ENCODE measurements at regions not wholly inside any gene's neighbourhood (a gene's known extent, or its start where the extent isn't known, plus 50 kb on each side); places are given as distances from the start of the nearest gene placed in this dataset.

DNA sequence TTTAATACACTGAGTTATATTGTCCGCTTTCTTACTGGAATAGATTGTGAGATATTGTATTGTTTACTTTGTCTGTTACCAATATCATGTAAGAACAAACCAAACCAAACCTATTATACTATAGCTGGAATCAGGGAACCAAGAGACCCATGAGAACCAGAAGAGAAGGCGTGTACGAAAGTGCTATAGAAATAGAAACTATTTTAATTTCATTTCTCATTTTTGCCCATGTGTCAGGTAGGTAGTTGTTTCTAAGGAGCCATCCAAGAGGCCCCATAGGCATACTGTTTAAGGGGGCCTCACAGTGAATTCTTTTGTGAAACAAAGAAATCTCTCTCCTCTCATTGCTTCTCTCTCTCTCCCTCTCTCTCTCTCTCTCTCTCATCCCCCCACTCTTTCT is 363.6 kb downstream of the RNF144A start:
- H3K27ac ChIP-seq (ENCODE audit: low read length) = no peak overlapping the region
- H3K79me2 ChIP-seq (ENCODE audit: low read length) = no peaks in the 10 kb centered on the region
- H3F3A ChIP-seq (ENCODE audit: insufficient read depth, low read length) = no peaks in the 10 kb centered on the region
- no peaks in the 10 kb centered on the region for H3K9me3 ChIP-seq (replicated peaks; ENCODE audit: insufficient read depth, low read length)
- H3K27me3 ChIP-seq (replicated peaks; ENCODE audit: insufficient read depth, low read length) = no peaks in the 10 kb centered on the region
- no peaks in the 10 kb centered on the region for H4K20me1 ChIP-seq (ENCODE audit: insufficient read depth, low read length)
- H3K9me2 ChIP-seq (replicated peaks; ENCODE audit: insufficient read depth, low read length) = no peaks in the 10 kb centered on the region
- no peak overlapping the region for H3K4me2 ChIP-seq (ENCODE audit: low read depth, low read length)
- no peaks in the 10 kb centered on the region for H3K36me3 ChIP-seq (replicated peaks; ENCODE audit: insufficient read depth, low read length)
- no peaks in the 10 kb centered on the region for H3K4me1 ChIP-seq (ENCODE audit: low read length)
- no peak overlapping the region for H2AFZ ChIP-seq (ENCODE audit: low read length)
- H3K9ac ChIP-seq (ENCODE audit: low read length) = no peak overlapping the region
- no peak for DNase-seq
- TF ChIP-seq, protein P1, sequence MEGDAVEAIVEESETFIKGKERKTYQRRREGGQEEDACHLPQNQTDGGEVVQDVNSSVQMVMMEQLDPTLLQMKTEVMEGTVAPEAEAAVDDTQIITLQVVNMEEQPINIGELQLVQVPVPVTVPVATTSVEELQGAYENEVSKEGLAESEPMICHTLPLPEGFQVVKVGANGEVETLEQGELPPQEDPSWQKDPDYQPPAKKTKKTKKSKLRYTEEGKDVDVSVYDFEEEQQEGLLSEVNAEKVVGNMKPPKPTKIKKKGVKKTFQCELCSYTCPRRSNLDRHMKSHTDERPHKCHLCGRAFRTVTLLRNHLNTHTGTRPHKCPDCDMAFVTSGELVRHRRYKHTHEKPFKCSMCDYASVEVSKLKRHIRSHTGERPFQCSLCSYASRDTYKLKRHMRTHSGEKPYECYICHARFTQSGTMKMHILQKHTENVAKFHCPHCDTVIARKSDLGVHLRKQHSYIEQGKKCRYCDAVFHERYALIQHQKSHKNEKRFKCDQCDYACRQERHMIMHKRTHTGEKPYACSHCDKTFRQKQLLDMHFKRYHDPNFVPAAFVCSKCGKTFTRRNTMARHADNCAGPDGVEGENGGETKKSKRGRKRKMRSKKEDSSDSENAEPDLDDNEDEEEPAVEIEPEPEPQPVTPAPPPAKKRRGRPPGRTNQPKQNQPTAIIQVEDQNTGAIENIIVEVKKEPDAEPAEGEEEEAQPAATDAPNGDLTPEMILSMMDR (IDR thresholded peaks at IDR 0.05; ENCODE audit: low read length) = no peak
- TF ChIP-seq EZH2phosphoT487 (IDR thresholded peaks at IDR 0.05; ENCODE audit: low read length) (no peak), EZH2 (optimal IDR thresholded peaks at IDR 0.05; ENCODE audit: low read depth, low read length) (no peak)
- H3K4me3 ChIP-seq (ENCODE audit: low read length) = no peak overlapping the region

DNA sequence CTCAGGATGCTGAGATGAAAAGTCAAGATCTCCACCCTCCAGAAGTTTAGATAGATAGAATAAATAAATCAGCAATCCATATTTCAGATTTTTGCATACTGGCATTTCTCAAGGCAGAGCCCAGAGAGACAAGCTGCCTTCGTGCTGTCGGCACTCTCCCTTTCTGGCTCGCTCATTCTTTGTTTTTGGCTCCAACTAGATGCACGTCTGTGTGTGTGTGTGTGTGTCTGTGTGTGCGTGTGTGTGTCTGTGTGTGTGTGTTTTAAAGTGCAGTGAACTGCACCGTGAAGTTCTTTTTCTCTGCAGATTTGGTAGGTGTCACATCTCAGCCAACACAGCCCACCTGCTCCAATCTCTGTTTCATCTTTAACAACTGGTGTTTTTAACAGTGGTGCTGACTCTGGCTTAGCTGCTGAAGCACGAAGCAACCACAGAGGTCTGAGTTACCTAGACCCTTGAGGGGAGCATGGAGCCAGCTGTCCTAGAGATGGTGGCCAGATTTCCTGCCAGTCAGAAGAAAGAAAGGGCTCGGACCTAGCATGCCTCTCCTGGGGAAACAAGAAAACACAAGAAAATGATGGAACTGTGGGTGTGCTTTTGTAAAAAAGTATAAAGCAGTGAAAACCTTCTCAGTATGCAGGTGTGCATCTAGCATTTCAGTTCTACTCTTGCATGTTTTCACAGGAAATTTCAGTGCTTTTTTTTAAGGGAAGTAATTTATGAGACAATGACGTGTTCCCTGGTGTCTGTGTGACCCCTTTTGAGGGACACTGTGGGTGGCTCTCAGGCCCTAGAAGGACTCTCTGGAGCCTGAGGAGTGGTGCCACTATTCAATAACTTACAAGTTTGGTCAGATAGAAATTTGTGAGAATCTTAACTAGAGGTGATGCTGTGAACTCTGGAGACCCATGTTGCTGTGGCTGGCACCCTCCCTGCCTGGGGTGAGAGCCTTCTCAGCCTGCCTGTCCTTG is 364.3 kb downstream of the RNF144A start:
- H3K36me3 ChIP-seq (replicated peaks; ENCODE audit: insufficient read depth, low read length) = no peaks in the 10 kb centered on the region
- no peaks in the 10 kb centered on the region for H3F3A ChIP-seq (ENCODE audit: insufficient read depth, low read length)
- H3K9ac ChIP-seq (ENCODE audit: low read length) = no peak overlapping the region
- H2AFZ ChIP-seq (ENCODE audit: low read length) = no peak overlapping the region
- H3K79me2 ChIP-seq (ENCODE audit: low read length) = no peaks in the 10 kb centered on the region
- no peaks in the 10 kb centered on the region for H3K27me3 ChIP-seq (replicated peaks; ENCODE audit: insufficient read depth, low read length)
- H4K20me1 ChIP-seq (ENCODE audit: insufficient read depth, low read length) = no peaks in the 10 kb centered on the region
- no peak overlapping the region for H3K4me3 ChIP-seq (ENCODE audit: low read length)
- TF ChIP-seq, protein P1 (IDR thresholded peaks at IDR 0.05; ENCODE audit: low read length) = no peak
- no peak for TF ChIP-seq EZH2 (optimal IDR thresholded peaks at IDR 0.05; ENCODE audit: low read depth, low read length)
- TF ChIP-seq EZH2phosphoT487 (IDR thresholded peaks at IDR 0.05; ENCODE audit: low read length) = no peak
- DNase-seq = no peak
- no peak overlapping the region for H3K4me2 ChIP-seq (ENCODE audit: low read depth, low read length)
- no peaks in the 10 kb centered on the region for H3K9me2 ChIP-seq (replicated peaks; ENCODE audit: insufficient read depth, low read length)
- H3K9me3 ChIP-seq (replicated peaks; ENCODE audit: insufficient read depth, low read length) = no peaks in the 10 kb centered on the region
- no peaks in the 10 kb centered on the region for H3K4me1 ChIP-seq (ENCODE audit: low read length)
- H3K27ac ChIP-seq (ENCODE audit: low read length) = no peak overlapping the region

DNA sequence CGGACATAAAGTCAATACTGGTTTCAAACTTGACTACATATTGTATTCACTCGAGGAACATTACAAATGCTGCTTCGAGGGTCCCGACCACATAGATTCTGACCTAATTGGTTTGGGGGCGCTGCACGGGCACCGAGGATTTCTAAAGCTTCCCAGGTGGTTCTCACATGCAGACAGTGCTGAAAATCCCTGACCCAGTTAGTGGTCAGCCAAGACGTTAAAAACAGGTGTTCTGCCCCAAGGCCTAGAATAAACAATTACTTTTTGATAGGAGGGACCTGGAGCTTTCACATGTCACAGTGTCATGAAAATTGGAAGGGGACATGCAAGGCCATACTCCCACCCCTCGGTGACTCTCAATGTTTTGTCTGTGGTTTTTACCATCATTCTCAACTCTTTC is 368.9 kb downstream of the RNF144A start:
- H4K20me1 ChIP-seq (ENCODE audit: insufficient read depth, low read length) = no peaks in the 10 kb centered on the region
- H3K4me3 ChIP-seq (ENCODE audit: low read length) = no peak overlapping the region
- H3K9me3 ChIP-seq (replicated peaks; ENCODE audit: insufficient read depth, low read length) = no peaks in the 10 kb centered on the region
- no peaks in the 10 kb centered on the region for H3F3A ChIP-seq (ENCODE audit: insufficient read depth, low read length)
- H2AFZ ChIP-seq (ENCODE audit: low read length) = no peak overlapping the region
- no peaks in the 10 kb centered on the region for H3K9me2 ChIP-seq (replicated peaks; ENCODE audit: insufficient read depth, low read length)
- H3K27me3 ChIP-seq (replicated peaks; ENCODE audit: insufficient read depth, low read length) = no peaks in the 10 kb centered on the region
- no peak overlapping the region for H3K9ac ChIP-seq (ENCODE audit: low read length)
- H3K4me1 ChIP-seq (ENCODE audit: low read length) = no peaks in the 10 kb centered on the region
- H3K27ac ChIP-seq (ENCODE audit: low read length) = no peak overlapping the region
- H3K4me2 ChIP-seq (ENCODE audit: low read depth, low read length) = no peak overlapping the region
- DNase-seq = no peak
- no peaks in the 10 kb centered on the region for H3K79me2 ChIP-seq (ENCODE audit: low read length)
- H3K36me3 ChIP-seq (replicated peaks; ENCODE audit: insufficient read depth, low read length) = no peaks in the 10 kb centered on the region
- TF ChIP-seq EZH2 (optimal IDR thresholded peaks at IDR 0.05; ENCODE audit: low read depth, low read length) (no peak), EZH2phosphoT487 (IDR thresholded peaks at IDR 0.05; ENCODE audit: low read length) (no peak)
- TF ChIP-seq, protein P1 (IDR thresholded peaks at IDR 0.05; ENCODE audit: low read length) = no peak
